ENCODE measurements at regions not wholly inside any gene's neighbourhood (a gene's known extent, or its start where the extent isn't known, plus 50 kb on each side); places are given as distances from the start of the nearest gene placed in this dataset.

- no peak for DNase-seq
These were observed 55.7 kb downstream of the RTL6 start for GRCh38 chr22:44442186-44442815.

- no peak for DNase-seq
These were observed 56.4 kb downstream of the RTL6 start for GRCh38 chr22:44441401-44442185.

- no peak for DNase-seq
These were observed 57.5 kb downstream of the RTL6 start for GRCh38 chr22:44440224-44441160.

GRCh38 chr22:44439356-44440223, 58.4 kb downstream of the RTL6 start:
- no peak for DNase-seq

- no peak for DNase-seq
These were observed 59.4 kb downstream of the RTL6 start for GRCh38 chr22:44438481-44439131.

GRCh38 chr22:44438056-44438455, 60.0 kb downstream of the RTL6 start:
- DNase-seq: no peak

GRCh38 chr22:44437216-44438055, 60.6 kb downstream of the RTL6 start:
- no peak for DNase-seq

GRCh38 chr22:44436736-44437135, 61.3 kb downstream of the RTL6 start:
- DNase-seq: no peak

- no peak for DNase-seq
These were observed 66.8 kb downstream of the RTL6 start for GRCh38 chr22:44431256-44431655.

GRCh38 chr22:44430716-44431115, 67.3 kb downstream of the RTL6 start:
- no peak for DNase-seq

GRCh38 chr22:44429941-44430587, 68.0 kb downstream of the RTL6 start:
- no peak for DNase-seq

- DNase-seq: no peak
These were observed 68.8 kb downstream of the RTL6 start for GRCh38 chr22:44428941-44429830.

- DNase-seq: no peak
These were observed 70.2 kb downstream of the RTL6 start for GRCh38 chr22:44427611-44428470.

- no peak for DNase-seq
These were observed 71.1 kb downstream of the RTL6 start for GRCh38 chr22:44426981-44427380.

- DNase-seq: no peak
These were observed 72.4 kb downstream of the RTL6 start for GRCh38 chr22:44425694-44426045.

GRCh38 chr22:44424867-44425693, 73.0 kb downstream of the RTL6 start:
- DNase-seq: no peak
